ENCODE measurements at regions not wholly inside any gene's neighbourhood (a gene's known extent, or its start where the extent isn't known, plus 50 kb on each side); places are given as distances from the start of the nearest gene placed in this dataset.

DNA sequence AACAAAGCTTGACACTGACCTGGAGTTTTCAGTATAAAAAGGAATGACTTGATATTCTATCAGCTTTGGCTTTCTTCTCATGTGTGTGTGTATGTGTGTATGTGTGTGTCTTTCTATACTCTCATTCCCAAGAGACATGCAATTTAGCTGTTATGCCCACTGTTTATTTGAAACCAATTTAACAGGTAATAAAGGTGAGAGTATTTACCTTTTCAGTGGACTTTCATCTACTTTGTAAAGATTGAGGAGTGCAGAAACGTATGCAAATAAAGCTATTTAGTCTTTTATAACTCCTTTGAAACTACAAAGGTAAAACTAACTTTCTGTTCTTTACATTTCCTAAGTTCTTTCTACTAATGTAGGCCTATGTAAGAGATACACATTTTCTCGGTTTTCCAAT, 103.5 kb upstream of the HS3ST5 start (continued):
- TF ChIP-seq ZNF24 (IDR thresholded peaks at IDR 0.05) (no peak), NBN (IDR thresholded peaks at IDR 0.05) (no peak)

DNA sequence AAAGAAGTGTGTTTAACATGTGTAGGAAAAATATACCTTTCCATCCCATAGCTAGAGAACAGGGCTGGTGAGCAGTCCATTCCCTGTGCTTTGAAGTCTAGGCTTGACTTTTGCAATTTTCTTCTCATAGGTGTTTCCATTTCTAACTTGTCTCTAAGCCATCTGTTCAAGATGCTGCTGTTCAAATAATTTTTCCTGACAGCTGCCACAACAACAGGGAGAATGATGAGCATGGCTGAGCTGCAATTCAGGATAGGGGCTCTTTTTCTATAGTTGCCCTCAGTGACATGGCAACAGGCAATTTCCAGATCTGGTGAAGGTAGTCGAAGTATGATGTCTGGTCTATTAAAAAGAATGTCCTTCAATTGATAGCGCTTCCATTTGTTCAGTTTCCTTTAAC, 103.0 kb upstream of the HS3ST5 start:
- no peak for ATAC-seq
- Histone ChIP-seq H3K4me2 (ENCODE audit: control insufficient read depth, insufficient read depth) (no peak overlapping the region), H3K4me1 (ENCODE audit: control insufficient read depth, insufficient read depth, low read length) (no peaks in the 10 kb centered on the region), H4K20me1 (ENCODE audit: control insufficient read depth, insufficient read depth) (no peaks in the 10 kb centered on the region), H3K4me3 (no peak overlapping the region), H3K9me3 (replicated peaks; ENCODE audit: control insufficient read depth, insufficient read depth, low read length) (no peaks in the 10 kb centered on the region), H2AFZ (ENCODE audit: control insufficient read depth, low read depth, low read length) (no peak overlapping the region), H3K27me3 (replicated peaks in 1 of 2; ENCODE audit: control insufficient read depth in 2 of 2, insufficient read depth in 2 of 2, low read length in 1 of 2) (no peaks in the 10 kb centered on the region), H3K79me2 (ENCODE audit: control insufficient read depth, insufficient read depth, low read length) (no peaks in the 10 kb centered on the region), H3K27ac (ENCODE audit: control insufficient read depth, insufficient read depth) (no peak overlapping the region), H3K36me3 (ENCODE audit: control insufficient read depth in 2 of 2, insufficient read depth in 2 of 2, low read length in 1 of 2) (no peaks in the 10 kb centered on the region), H3K9ac (ENCODE audit: control insufficient read depth, insufficient read depth, low read length) (no peak overlapping the region)
- no peak for FAIRE-seq
- WGBS (ENCODE audit: insufficient coverage, insufficient replicate concordance, low lambda C conversion rate, missing lambda C conversion rate): 49% methylated on average over 2 of the region's 2 CpGs
- in situ Hi-C loops (cut with MboI) (no loop called here), intact Hi-C loops (cut with micrococcal nuclease; ENCODE audit: unreplicated experiment) (no loop called here)
- no TSS peak for BruUV-seq (replicated peaks)
- POLR2A ChIA-PET: no interaction called here
- RAD21 ChIA-PET (ENCODE audit: unreplicated experiment): no interaction called here
- SMC1A ChIA-PET (ENCODE audit: uncharacterized antibody, unreplicated experiment): interaction anchor here (1.2 kb wide), 1 partner anchor 9 kb away, joined by 4 read pairs; no protein-coding TSS in a partner anchor
- no peak for DNase-seq (ENCODE audit: low read depth, low spot score)
- CTCF ChIA-PET: no interaction called here
- TF ChIP-seq PAX8 (IDR thresholded peaks at IDR 0.05): no peak
- TF ChIP-seq NFYB (IDR thresholded peaks at IDR 0.05; ENCODE audit: insufficient read depth, low read depth, low read length): no peak
- TF ChIP-seq, protein P1, sequence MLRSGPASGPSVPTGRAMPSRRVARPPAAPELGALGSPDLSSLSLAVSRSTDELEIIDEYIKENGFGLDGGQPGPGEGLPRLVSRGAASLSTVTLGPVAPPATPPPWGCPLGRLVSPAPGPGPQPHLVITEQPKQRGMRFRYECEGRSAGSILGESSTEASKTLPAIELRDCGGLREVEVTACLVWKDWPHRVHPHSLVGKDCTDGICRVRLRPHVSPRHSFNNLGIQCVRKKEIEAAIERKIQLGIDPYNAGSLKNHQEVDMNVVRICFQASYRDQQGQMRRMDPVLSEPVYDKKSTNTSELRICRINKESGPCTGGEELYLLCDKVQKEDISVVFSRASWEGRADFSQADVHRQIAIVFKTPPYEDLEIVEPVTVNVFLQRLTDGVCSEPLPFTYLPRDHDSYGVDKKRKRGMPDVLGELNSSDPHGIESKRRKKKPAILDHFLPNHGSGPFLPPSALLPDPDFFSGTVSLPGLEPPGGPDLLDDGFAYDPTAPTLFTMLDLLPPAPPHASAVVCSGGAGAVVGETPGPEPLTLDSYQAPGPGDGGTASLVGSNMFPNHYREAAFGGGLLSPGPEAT (IDR thresholded peaks at IDR 0.05; ENCODE audit: low read depth): no peak
- TF ChIP-seq ZNF622 (IDR thresholded peaks at IDR 0.05): no peak
- TF ChIP-seq BACH1 (IDR thresholded peaks at IDR 0.05; ENCODE audit: borderline replicate concordance): no peak
- TF ChIP-seq, protein P2, sequence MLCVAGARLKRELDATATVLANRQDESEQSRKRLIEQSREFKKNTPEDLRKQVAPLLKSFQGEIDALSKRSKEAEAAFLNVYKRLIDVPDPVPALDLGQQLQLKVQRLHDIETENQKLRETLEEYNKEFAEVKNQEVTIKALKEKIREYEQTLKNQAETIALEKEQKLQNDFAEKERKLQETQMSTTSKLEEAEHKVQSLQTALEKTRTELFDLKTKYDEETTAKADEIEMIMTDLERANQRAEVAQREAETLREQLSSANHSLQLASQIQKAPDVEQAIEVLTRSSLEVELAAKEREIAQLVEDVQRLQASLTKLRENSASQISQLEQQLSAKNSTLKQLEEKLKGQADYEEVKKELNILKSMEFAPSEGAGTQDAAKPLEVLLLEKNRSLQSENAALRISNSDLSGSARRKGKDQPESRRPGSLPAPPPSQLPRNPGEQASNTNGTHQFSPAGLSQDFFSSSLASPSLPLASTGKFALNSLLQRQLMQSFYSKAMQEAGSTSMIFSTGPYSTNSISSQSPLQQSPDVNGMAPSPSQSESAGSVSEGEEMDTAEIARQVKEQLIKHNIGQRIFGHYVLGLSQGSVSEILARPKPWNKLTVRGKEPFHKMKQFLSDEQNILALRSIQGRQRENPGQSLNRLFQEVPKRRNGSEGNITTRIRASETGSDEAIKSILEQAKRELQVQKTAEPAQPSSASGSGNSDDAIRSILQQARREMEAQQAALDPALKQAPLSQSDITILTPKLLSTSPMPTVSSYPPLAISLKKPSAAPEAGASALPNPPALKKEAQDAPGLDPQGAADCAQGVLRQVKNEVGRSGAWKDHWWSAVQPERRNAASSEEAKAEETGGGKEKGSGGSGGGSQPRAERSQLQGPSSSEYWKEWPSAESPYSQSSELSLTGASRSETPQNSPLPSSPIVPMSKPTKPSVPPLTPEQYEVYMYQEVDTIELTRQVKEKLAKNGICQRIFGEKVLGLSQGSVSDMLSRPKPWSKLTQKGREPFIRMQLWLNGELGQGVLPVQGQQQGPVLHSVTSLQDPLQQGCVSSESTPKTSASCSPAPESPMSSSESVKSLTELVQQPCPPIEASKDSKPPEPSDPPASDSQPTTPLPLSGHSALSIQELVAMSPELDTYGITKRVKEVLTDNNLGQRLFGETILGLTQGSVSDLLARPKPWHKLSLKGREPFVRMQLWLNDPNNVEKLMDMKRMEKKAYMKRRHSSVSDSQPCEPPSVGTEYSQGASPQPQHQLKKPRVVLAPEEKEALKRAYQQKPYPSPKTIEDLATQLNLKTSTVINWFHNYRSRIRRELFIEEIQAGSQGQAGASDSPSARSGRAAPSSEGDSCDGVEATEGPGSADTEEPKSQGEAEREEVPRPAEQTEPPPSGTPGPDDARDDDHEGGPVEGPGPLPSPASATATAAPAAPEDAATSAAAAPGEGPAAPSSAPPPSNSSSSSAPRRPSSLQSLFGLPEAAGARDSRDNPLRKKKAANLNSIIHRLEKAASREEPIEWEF (IDR thresholded peaks at IDR 0.05; ENCODE audit: insufficient replicate concordance, low read depth, low read length): no peak
- TF ChIP-seq CHD1 (IDR thresholded peaks at IDR 0.05; ENCODE audit: low read depth, low read length): no peak
- no peak for TF ChIP-seq IRF4 (IDR thresholded peaks at IDR 0.05; ENCODE audit: low read depth, low read length)
- TF ChIP-seq, protein P3, sequence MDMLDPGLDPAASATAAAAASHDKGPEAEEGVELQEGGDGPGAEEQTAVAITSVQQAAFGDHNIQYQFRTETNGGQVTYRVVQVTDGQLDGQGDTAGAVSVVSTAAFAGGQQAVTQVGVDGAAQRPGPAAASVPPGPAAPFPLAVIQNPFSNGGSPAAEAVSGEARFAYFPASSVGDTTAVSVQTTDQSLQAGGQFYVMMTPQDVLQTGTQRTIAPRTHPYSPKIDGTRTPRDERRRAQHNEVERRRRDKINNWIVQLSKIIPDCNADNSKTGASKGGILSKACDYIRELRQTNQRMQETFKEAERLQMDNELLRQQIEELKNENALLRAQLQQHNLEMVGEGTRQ (IDR thresholded peaks at IDR 0.05; ENCODE audit: borderline replicate concordance, low read depth, low read length): no peak
- no peak for TF ChIP-seq IKZF2 (IDR thresholded peaks at IDR 0.05)
- TF ChIP-seq, protein P4, sequence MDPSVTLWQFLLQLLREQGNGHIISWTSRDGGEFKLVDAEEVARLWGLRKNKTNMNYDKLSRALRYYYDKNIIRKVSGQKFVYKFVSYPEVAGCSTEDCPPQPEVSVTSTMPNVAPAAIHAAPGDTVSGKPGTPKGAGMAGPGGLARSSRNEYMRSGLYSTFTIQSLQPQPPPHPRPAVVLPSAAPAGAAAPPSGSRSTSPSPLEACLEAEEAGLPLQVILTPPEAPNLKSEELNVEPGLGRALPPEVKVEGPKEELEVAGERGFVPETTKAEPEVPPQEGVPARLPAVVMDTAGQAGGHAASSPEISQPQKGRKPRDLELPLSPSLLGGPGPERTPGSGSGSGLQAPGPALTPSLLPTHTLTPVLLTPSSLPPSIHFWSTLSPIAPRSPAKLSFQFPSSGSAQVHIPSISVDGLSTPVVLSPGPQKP (IDR thresholded peaks at IDR 0.05; ENCODE audit: low read depth, low read length): no peak
- no peak for TF ChIP-seq STAT3 (IDR thresholded peaks at IDR 0.05; ENCODE audit: low read depth, low read length)
- TF ChIP-seq BCL11A (IDR thresholded peaks at IDR 0.05; ENCODE audit: low read depth, low read length): no peak
